H9 (cell line): ENCODE measurements at regions not wholly inside any gene's neighbourhood (a gene's known extent, or its start where the extent isn't known, plus 50 kb on each side); places are given as distances from the start of the nearest gene placed in this dataset.

Source experiments
- DNase-seq: peaks from one replicate; pipeline ENCODE4 v3.0.0-alpha.2; 2017
- H2AFZ ChIP-seq: one replicate; pipeline ENCODE4 v1.6.1; 2013; ENCODE audit warnings: mild to moderate bottlenecking, low read length, control low read depth, moderate library complexity
- H2AK5ac ChIP-seq: 2 replicates; pipeline ENCODE4 v1.6.1; 2013; ENCODE audit warnings: low read length, control low read depth, mixed read lengths; ENCODE audit not compliant: insufficient read length
- H2BK120ac ChIP-seq: one replicate; pipeline ENCODE4 v1.6.1; 2013; ENCODE audit warnings: low read depth, mild to moderate bottlenecking, low read length, control low read depth, inconsistent platforms; ENCODE audit not compliant: poor library complexity, severe bottlenecking
- H2BK12ac ChIP-seq: 2 replicates; pipeline ENCODE4 v1.6.1; 2013; ENCODE audit warnings: low read length, control low read depth, mixed read lengths, low read depth; ENCODE audit not compliant: insufficient read length
- H2BK15ac ChIP-seq: 2 replicates; pipeline ENCODE4 v1.6.1; 2013; ENCODE audit warnings: low read depth, low read length, control low read depth
- H2BK20ac ChIP-seq: one replicate; pipeline ENCODE4 v1.6.1; 2013; ENCODE audit warnings: low read depth, mild to moderate bottlenecking, low read length, control low read depth, inconsistent platforms; ENCODE audit not compliant: poor library complexity, severe bottlenecking
- H2BK5ac ChIP-seq: 2 replicates; pipeline ENCODE4 v1.6.1; 2013; ENCODE audit warnings: low read length, control low read depth, mixed read lengths; ENCODE audit not compliant: insufficient read length
- H3K14ac ChIP-seq: 2 replicates; pipeline ENCODE4 v1.6.1; 2013; ENCODE audit warnings: low read length, control low read depth; ENCODE audit not compliant: insufficient read depth
- H3K18ac ChIP-seq: 2 replicates; pipeline ENCODE4 v1.6.1; 2013; ENCODE audit warnings: low read depth, mild to moderate bottlenecking, mixed read lengths, low read length, control low read depth; ENCODE audit not compliant: insufficient read length
- H3K23ac ChIP-seq: 2 replicates; pipeline ENCODE4 v1.6.1; 2013; ENCODE audit warnings: low read length, control low read depth, mixed read lengths, low read depth; ENCODE audit not compliant: insufficient read length
- H3K23me2 ChIP-seq: 2 replicates; pipeline ENCODE4 v1.6.1; 2013; ENCODE audit warnings: low read depth, mild to moderate bottlenecking, mixed read lengths, low read length, control low read depth; ENCODE audit not compliant: insufficient read length, poor library complexity, severe bottlenecking
- H3K27ac ChIP-seq: 2 replicates; pipeline ENCODE4 v1.5.1; 2013; ENCODE audit warnings: low read length, control low read depth, mixed read lengths, low read depth; ENCODE audit not compliant: insufficient read length
- H3K27me3 ChIP-seq: 2 replicates; pipeline ENCODE4 v1.6.1; 2013; ENCODE audit warnings: low read length, control low read depth, inconsistent platforms; ENCODE audit not compliant: insufficient read depth
- H3K4ac ChIP-seq: 2 replicates; pipeline ENCODE4 v1.6.1; 2013; ENCODE audit warnings: low read depth, mild to moderate bottlenecking, control low read depth, inconsistent platforms, low read length, moderate library complexity
- H3K4me1 ChIP-seq: 2 replicates; pipeline ENCODE4 v1.6.1; 2013; ENCODE audit warnings: low read length, control low read depth, inconsistent platforms; ENCODE audit not compliant: insufficient read depth
- H3K4me2 ChIP-seq: 2 replicates; pipeline ENCODE4 v1.6.1; 2013; ENCODE audit warnings: low read length, control low read depth, mixed read lengths; ENCODE audit not compliant: insufficient read length, insufficient read depth
- H3K56ac ChIP-seq: 2 replicates; pipeline ENCODE4 v1.6.1; 2013; ENCODE audit warnings: low read depth, mild to moderate bottlenecking, mixed read lengths, low read length, control low read depth; ENCODE audit not compliant: insufficient read length
- H3K79me1 ChIP-seq: 2 replicates; pipeline ENCODE4 v1.6.1; 2013; ENCODE audit warnings: low read depth, mild to moderate bottlenecking, moderate library complexity, low read length, control low read depth, inconsistent platforms; ENCODE audit not compliant: insufficient read depth, poor library complexity, severe bottlenecking
- H3K79me2 ChIP-seq: 2 replicates; pipeline ENCODE4 v1.6.1; 2013; ENCODE audit warnings: low read length, control low read depth, inconsistent platforms; ENCODE audit not compliant: insufficient read depth
- H3K9ac ChIP-seq: 2 replicates; pipeline ENCODE4 v1.6.1; 2013; ENCODE audit warnings: low read length, control low read depth, mixed read lengths; ENCODE audit not compliant: insufficient read length; ENCODE audit errors: extremely low read depth
- H3K9me3 ChIP-seq: one replicate; pipeline ENCODE4 v1.6.1; 2013; ENCODE audit warnings: low read depth, low read length, inconsistent platforms; ENCODE audit not compliant: control insufficient read depth
- H3T11ph ChIP-seq: one replicate; pipeline ENCODE4 v1.6.1; 2013; ENCODE audit warnings: mild to moderate bottlenecking, low read length, control low read depth, inconsistent platforms
- H4K20me1 ChIP-seq: one replicate; pipeline ENCODE4 v1.6.1; 2013; ENCODE audit not compliant: control insufficient read depth, insufficient read length, insufficient read depth
- H4K5ac ChIP-seq: 2 replicates; pipeline ENCODE4 v1.6.1; 2013; ENCODE audit warnings: low read depth, mild to moderate bottlenecking, mixed read lengths, low read length, control low read depth; ENCODE audit not compliant: insufficient read length
- H4K8ac ChIP-seq: replicated peaks from 2 replicates; pipeline ENCODE4 v1.6.1; 2013; ENCODE audit warnings: low read length, control low read depth, mixed read lengths, low read depth; ENCODE audit not compliant: insufficient read length
- H4K91ac ChIP-seq: 2 replicates; pipeline ENCODE4 v1.6.1; 2013; ENCODE audit warnings: low read depth, mild to moderate bottlenecking, moderate library complexity, mixed read lengths, low read length, control low read depth; ENCODE audit not compliant: insufficient read length
- H3K27ac Mint-ChIP-seq, 3 experiments: 2 replicates in 2 of 3; 3 replicates in 1 of 3; pipeline ENCODE4 v1.8.0; 2020 to 2021; ENCODE audit warnings: mixed read lengths in 3 of 3, mild to moderate bottlenecking in 1 of 3, moderate library complexity in 1 of 3
- H3K27me3 Mint-ChIP-seq: 2 replicates; pipeline ENCODE4 v1.8.0; 2021; ENCODE audit warnings: low read depth, mild to moderate bottlenecking, moderate library complexity, mixed read lengths
- H3K36me3 Mint-ChIP-seq, 3 experiments: 2 replicates in 2 of 3; 3 replicates in 1 of 3; pipeline ENCODE4 v1.8.0; 2020 to 2021; ENCODE audit warnings: low read depth in 3 of 3, mixed read lengths in 3 of 3; ENCODE audit not compliant: insufficient read depth in 1 of 3
- H3K4me1 Mint-ChIP-seq, 2 experiments: 2 replicates each; pipeline ENCODE4 v1.8.0; 2020; ENCODE audit warnings: mixed read lengths in 2 of 2
- H3K4me3 Mint-ChIP-seq, 2 experiments: 2 replicates in 1 of 2; 3 replicates in 1 of 2; pipeline ENCODE4 v1.8.0; 2020 to 2021; ENCODE audit warnings: mild to moderate bottlenecking in 2 of 2, mixed read lengths in 2 of 2, moderate library complexity in 1 of 2
- H3K9me3 Mint-ChIP-seq, 2 experiments: 2 replicates in 1 of 2; 3 replicates in 1 of 2; pipeline ENCODE4 v1.8.0; 2020; ENCODE audit warnings: mild to moderate bottlenecking in 2 of 2, mixed read lengths in 2 of 2, moderate library complexity in 1 of 2
- WGBS: extraction: QIAGEN DNeasy Blood & Tissue Kit; methylation state at CpG from one replicate; pipeline ENCODE4 v1.1.7; 2013; ENCODE audit warnings: missing lambda C conversion rate, low lambda C conversion rate, mixed read lengths; ENCODE audit not compliant: insufficient read length; ENCODE audit errors: extremely low coverage; 5-methylcytosine and 5-hydroxymethylcytosine counted together
- TF ChIP-seq, protein P1 (sequence below): fragments of 200-600 bp; sonication (generic); conservative IDR thresholded peaks from 3 replicates; pipeline ENCODE4 v1.8.0; 2021; ENCODE audit warnings: antibody characterized with exemption, mild to moderate bottlenecking

DNA sequence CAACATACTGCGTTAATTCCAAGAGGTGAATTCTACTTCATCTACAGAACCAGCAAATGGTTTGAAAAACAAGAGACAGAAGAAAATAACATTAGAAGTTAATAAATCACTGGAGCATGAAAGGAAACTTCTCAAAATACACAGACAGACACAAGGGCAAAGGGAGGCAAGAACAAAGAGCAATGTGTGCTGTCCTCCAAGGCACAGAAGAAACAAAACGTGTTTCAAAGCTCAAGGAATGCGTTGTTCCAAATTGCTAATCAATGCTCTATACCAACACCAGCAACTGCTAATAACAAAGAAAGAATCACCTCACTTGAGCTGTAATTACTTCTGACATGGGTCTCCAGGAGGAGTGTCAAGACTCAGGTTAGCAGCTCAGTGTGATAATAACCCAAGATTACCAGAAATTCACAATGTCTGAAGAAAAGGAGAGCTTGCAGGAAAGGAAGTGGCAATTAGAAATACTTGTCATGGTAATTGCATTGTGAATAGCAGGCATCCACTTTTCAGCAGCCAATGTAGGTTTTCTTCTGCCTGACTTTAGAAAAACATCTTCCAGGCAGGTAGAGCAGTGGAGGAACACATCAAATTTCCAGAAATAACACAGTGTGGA, 175.4 kb downstream of the SEC16B start:
- Histone ChIP-seq H3T11ph (no peak overlapping the region), H3K4me2 (no peak overlapping the region), H3K23me2 (no peaks in the 10 kb centered on the region), H4K5ac (no peak overlapping the region), H2BK20ac (no peak overlapping the region), H2BK15ac (no peak overlapping the region), H3K56ac (no peak overlapping the region), H3K9ac (no peak overlapping the region), H4K20me1 (no peaks in the 10 kb centered on the region), H4K91ac (no peak overlapping the region), H4K8ac (no peak overlapping the region), H2AK5ac (no peak overlapping the region), H3K14ac (no peak overlapping the region), H3K23ac (no peak overlapping the region), H3K79me2 (no peaks in the 10 kb centered on the region), H2BK12ac (no peak overlapping the region), H3K4ac (no peak overlapping the region), H3K27me3 (no peaks in the 10 kb centered on the region), H3K4me1 (peaks cover 15% of the 10 kb centered on the region), H2AFZ (no peak overlapping the region), H3K9me3 (no peaks in the 10 kb centered on the region), H2BK120ac (no peak overlapping the region), H3K27ac (peak overlapping the region; percentile 86), H3K18ac (no peak overlapping the region), H3K79me1 (no peaks in the 10 kb centered on the region), H2BK5ac (no peak overlapping the region)
- Mint-ChIP-seq H3K36me3 (peaks cover 4 to 8% (median 6%) of the 10 kb centered on the region in 3 experiments; a peak in 5 of 7 replicates), H3K4me3 (no peak overlapping the region), H3K9me3 (peaks cover 8 to 11% of the 10 kb centered on the region in 2 experiments), H3K27ac (peak overlapping the region; percentile 64 to 70 (median 65); a peak in 6 of 7 replicates), H3K27me3 (peaks cover 6% of the 10 kb centered on the region), H3K4me1 (peaks cover 35 to 40% of the 10 kb centered on the region in 2 experiments)
- DNase-seq, result no peak
- TF ChIP-seq, protein P1, sequence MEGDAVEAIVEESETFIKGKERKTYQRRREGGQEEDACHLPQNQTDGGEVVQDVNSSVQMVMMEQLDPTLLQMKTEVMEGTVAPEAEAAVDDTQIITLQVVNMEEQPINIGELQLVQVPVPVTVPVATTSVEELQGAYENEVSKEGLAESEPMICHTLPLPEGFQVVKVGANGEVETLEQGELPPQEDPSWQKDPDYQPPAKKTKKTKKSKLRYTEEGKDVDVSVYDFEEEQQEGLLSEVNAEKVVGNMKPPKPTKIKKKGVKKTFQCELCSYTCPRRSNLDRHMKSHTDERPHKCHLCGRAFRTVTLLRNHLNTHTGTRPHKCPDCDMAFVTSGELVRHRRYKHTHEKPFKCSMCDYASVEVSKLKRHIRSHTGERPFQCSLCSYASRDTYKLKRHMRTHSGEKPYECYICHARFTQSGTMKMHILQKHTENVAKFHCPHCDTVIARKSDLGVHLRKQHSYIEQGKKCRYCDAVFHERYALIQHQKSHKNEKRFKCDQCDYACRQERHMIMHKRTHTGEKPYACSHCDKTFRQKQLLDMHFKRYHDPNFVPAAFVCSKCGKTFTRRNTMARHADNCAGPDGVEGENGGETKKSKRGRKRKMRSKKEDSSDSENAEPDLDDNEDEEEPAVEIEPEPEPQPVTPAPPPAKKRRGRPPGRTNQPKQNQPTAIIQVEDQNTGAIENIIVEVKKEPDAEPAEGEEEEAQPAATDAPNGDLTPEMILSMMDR, result no peak
- WGBS, result no CpG with 5 or more reads among the region's 3 CpGs
